T47D (cell line): ENCODE measurements at regions not wholly inside any gene's neighbourhood (a gene's known extent, or its start where the extent isn't known, plus 50 kb on each side); places are given as distances from the start of the nearest gene placed in this dataset.
A peak's percentile ranks its signal among the peaks of the same experiment; 100 is the strongest.

Source experiments
- DNase-seq, 2 experiments: peaks; one replicate each; pipeline versions ENCODE4 v3.0.0 to v3.0.0-alpha.2; 2011 to 2012; ENCODE audit warnings: low read depth in 1 of 2, low spot score in 1 of 2
- JUND ChIP-seq: IDR thresholded peaks from 2 replicates; pipeline ENCODE4 v1.6.1; 2012; ENCODE audit warnings: low read depth
- in situ Hi-C: cut with HindIII; loops from 2 replicates; pipeline ENCODE4 v1.10.0; 2016; ENCODE audit warnings: low sequenced_read_pairs, low pct_unique_long_range_greater_than_20kb

DNA sequence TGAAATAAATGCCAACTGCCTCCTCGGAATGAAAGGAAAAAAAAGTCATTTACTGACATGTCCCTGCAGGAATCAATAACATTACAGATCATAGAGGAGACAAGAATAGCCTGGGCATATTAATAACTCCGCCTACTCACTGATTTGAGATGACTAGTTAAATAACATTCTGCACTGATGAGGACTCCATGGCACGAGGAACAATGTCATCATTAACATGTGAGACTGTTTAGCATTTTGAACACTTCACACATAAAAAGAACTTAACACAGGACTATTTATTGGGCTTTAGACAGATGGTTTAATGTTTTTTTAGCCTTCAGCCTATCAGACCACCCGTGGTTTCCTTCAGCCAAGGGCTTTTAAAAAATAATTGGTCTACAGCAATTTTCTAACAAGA lies 170.1 kb downstream of the OLFM4 start:
- in situ Hi-C loops = no loop called here
- DNase-seq = no peak
- TF ChIP-seq JUND = no peak

DNA sequence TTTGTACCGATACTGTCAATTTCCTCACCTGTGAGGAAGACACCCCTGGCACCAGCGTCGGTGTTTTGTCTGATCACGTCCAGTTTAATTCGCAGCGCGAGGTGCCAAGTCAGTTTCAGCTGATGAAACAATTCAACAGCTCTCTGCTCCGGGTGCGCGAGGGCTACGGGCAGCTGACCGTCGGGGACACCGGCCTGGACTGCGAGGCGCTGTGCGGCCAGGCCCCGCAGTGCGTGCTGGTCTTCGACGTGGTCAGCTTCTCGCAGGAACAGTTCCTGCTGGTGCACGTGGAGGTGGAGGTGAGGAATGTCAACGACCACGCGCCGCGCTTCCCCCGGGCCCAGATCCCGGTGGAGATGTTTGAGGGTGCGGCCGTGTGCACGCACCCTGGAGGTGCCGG lies 171.5 kb downstream of the OLFM4 start:
- no peak for TF ChIP-seq JUND
- no peak for DNase-seq
- in situ Hi-C loops = no loop called here

DNA sequence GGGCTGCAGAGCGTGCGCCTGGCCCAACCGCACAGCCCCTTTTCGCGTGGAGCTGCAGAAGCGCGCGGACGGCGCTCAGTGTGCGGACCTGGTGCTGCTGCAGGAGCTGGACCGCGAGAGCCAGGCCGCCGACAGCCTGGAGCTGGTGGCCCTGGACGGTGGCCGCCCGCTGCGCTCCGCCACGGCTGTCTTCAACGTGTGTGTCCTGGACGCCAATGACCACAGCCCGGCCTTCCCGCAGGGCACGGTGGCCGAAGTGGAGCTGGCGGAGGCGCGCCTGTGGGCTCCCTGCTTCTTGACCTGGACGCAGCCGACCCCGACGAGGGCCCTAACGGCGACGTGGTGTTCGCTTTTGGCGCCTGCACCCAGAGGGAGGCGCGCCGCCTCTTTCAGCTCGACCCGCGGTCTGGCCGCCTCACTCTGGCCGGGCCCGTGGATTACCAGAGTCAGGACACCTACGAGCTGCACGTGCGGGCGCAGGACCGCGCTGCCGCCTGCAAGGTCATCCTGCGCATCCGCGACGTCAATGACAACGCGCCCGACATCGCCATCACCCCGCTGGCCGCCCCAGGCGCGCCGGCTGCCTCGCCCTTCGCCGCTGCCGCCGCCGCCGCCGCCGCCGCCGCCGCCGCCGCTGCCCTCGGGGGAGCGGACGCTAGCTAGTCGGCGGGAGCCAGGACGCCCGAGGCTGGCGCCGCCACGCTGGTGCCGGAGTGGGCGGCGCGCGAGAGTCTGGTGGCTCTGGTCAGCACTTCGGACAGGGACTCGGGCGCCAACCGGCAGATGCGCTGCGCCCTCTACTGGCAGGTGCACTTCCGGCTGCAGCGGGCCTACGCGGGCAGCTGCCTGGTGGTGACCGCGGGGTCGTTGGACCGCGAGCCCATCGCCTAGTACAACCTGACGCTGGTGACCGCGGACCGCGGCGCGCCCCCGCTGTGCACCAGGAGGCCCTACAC lies 172.2 kb downstream of the OLFM4 start:
- TF ChIP-seq JUND = no peak
- DNase-seq = no peak
- in situ Hi-C loops = no loop called here

DNA sequence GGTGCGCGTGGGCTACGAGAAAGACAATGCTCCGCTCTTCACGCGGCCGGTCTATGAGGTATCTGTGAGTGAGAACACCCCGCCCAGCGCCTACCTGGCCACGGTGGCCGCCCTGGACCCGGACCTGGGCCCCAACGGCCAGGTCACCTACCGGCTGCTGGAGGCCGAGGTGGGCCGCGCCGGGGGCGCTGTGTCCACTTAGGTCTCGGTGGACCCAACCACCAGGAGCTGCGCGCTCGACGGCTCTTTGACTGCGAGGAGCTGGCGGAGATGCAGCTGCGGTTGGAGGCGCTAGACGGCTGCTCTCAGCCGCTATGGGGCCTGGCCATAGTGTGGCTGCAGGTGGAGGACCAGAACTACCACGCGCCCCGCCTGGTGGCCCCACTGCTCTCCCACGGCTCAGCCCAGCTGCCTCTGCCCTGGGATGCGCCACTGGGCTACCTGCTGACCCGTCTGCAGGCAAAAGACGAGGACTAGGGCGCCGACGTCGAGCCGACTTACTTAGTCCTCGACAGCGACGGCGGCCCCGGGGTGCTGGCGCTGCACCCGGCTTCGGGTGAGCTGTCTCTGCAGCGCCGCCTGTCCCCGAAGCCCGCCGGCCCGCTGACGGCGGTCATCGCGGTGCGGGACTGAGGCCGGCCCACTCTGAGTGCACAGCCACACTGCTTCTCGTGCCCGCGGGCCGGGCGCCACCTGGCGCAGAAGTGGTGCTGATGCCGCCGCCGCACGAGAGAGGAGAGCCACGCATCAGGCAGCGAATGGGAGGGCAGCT lies 173.0 kb downstream of the OLFM4 start:
- in situ Hi-C loops = no loop called here

DNA sequence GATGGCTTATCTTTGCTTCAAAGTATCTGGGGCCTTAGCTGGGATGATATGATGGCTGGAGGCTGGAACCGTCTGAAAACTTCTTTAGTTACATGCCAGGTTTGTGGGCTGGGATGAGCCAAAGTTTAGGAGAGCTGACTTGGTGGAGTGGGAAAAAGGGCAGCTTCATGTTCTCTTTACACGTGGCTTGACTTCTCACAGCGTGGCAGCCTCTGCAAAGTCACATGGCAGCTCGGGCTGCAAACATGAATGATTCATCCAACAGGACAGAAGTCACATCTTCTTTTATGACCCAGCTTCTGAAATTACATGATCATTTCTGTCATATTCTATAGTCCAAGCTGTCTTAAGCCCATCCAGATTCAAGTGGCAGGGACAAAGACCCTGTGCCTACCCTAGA lies 176.0 kb downstream of the OLFM4 start:
- DNase-seq = no peak
- in situ Hi-C loops = no loop called here
- no peak for TF ChIP-seq JUND

More for the DNA sequence above, 173.0 kb downstream of the OLFM4 start:
- no peak for TF ChIP-seq JUND
- DNase-seq = no peak

DNA sequence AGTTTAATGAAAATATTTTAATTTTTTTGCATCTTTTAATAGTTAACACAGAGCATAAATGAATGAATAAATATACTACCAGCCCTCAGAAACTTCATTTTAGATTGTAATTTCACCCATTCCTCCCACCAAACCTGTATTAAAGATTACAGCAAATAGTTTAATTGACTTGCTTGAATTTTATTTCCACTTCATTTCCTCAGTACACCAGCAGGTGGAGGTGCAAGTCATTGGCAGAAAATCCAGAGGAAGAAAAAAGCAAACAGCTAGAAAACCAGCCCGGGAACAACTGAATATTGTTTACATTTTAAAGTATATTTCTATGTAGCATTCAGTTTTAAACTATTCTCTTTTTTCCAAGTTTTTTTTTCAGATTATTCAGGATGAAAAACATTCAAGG lies 177.8 kb downstream of the OLFM4 start:
- no peak for TF ChIP-seq JUND
- in situ Hi-C loops = no loop called here
- DNase-seq = peak; percentile 58 to 68

GRCh38 chr13:53207556-53207955 lies 178.9 kb downstream of the OLFM4 start:
- DNase-seq = no peak
- in situ Hi-C loops = no loop called here

GRCh38 chr13:53214433-53214832 lies 185.8 kb downstream of the OLFM4 start:
- in situ Hi-C loops = no loop called here
- TF ChIP-seq JUND = no peak
- no peak for DNase-seq

More at GRCh38 chr13:53207556-53207955, 178.9 kb downstream of the OLFM4 start:
- no peak for TF ChIP-seq JUND

- no peak for DNase-seq
- in situ Hi-C loops = no loop called here
- no peak for TF ChIP-seq JUND
Measured at GRCh38 chr13:53215563-53215962, 186.9 kb downstream of the OLFM4 start.

DNA sequence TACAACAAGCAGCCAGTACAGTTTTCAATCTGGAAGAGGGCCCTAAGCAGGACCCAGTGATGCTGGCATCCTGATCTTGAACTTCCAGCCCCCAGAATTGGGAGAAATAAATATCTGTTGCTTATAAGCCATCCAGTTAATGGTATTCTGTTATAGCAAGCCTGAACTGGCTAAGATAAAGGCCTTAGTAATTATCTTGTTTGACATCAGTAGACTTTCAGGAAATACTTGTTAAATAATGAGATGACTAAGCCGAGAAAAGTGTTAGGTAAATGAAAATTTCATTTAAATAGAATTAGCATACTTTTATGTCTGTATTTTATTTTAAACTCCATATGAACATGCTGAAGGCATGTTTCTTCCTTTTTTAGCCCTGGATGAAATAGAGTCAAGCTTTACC lies 188.2 kb downstream of the OLFM4 start:
- DNase-seq = peak in 1 of 2 experiments; percentile 20
- in situ Hi-C loops = no loop called here
- TF ChIP-seq JUND = no peak

DNA sequence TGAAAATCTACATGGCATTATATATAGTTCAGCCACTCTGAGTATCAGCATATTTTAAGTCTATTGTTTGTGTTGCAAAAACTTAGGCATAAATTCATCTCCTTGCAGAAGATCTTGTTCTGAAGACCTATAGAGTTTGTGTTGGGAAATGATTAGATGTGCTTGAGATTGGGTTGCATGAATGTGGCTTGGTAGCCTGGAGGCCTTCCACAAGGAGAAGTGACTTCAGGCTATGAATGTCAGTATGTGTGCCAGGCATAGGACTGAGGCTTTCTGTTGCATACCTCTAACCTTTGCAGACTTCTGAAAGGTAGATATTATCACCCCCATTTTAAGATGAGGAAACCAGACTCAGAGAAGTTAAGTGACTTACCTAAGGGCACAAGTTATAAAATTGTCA lies 188.6 kb downstream of the OLFM4 start:
- peak in 1 of 2 experiments; percentile 39 for DNase-seq
- TF ChIP-seq JUND = no peak
- in situ Hi-C loops = no loop called here

- TF ChIP-seq JUND = no peak
- in situ Hi-C loops = no loop called here
- no peak for DNase-seq
Measured at GRCh38 chr13:53220038-53220437, 191.4 kb downstream of the OLFM4 start.

GRCh38 chr13:53237696-53238095 lies 209.1 kb downstream of the OLFM4 start:
- in situ Hi-C loops = no loop called here
- DNase-seq = no peak
- TF ChIP-seq JUND = no peak
